Gastrocnemius medialis (tissue), 4 donors: ENCODE measurements at regions not wholly inside any gene's neighbourhood (a gene's known extent, or its start where the extent isn't known, plus 50 kb on each side); places are given as distances from the start of the nearest gene placed in this dataset.

Experiments
- ATAC-seq, 2 donors: fragments of 150-250 bp; one replicate each; pipeline ENCODE4 v1.9.1; 2016
- DNase-seq, 2 donors: peaks; one replicate each; pipeline ENCODE4 v3.0.0-alpha.2; 2019
- H3K27ac ChIP-seq, 4 donors: fragments of 200-600 bp; sonication (generic); 1 replicate in 1 of 4; 2 replicates in 3 of 4; pipeline ENCODE4 v1.5.1; 2016 to 2018; ENCODE audit warnings: mild to moderate bottlenecking in 2 of 4, moderate library complexity in 1 of 4
- H3K27me3 ChIP-seq, 3 donors: fragments of 200-600 bp; sonication (generic) in 2 of 3; 1 replicate in 1 of 3; 2 replicates in 2 of 3; pipeline versions ENCODE4 v1.5.1 to v1.6.0; 2016 to 2019; ENCODE audit warnings: mild to moderate bottlenecking in 1 of 3, moderate library complexity in 1 of 3
- H3K36me3 ChIP-seq, 2 donors: fragments of 200-600 bp; sonication (generic) in 1 of 2; one replicate each; pipeline ENCODE4 v1.5.1; 2017 to 2018
- H3K4me1 ChIP-seq, 2 donors: fragments of 200-600 bp; sonication (generic) in 1 of 2; one replicate each; pipeline ENCODE4 v1.5.1; 2016 to 2017; ENCODE audit warnings: mild to moderate bottlenecking in 2 of 2
- H3K4me3 ChIP-seq, 4 donors: fragments of 200-600 bp; sonication (generic) in 3 of 4; 1 replicate in 1 of 4; 2 replicates in 3 of 4; pipeline ENCODE4 v1.5.1; 2016 to 2019; ENCODE audit warnings: mild to moderate bottlenecking in 2 of 4
- H3K9me3 ChIP-seq, 3 donors: fragments of 200-600 bp; sonication (generic) in 2 of 3; 1 replicate in 1 of 3; 2 replicates in 2 of 3; pipeline ENCODE4 v1.5.1; 2016 to 2019
- CTCF ChIP-seq, 5 experiments: fragments of 450-650 bp in 3 of 5; fragments of 200-600 bp in 2 of 5; sonication (generic) in 2 of 5; IDR thresholded peaks in 4 of 5; conservative IDR thresholded peaks in 1 of 5; 1 replicate in 4 of 5; 2 replicates in 1 of 5; pipeline ENCODE4 v1.5.1; 2016 to 2019; ENCODE audit warnings: antibody characterized with exemption in 5 of 5, mild to moderate bottlenecking in 3 of 5, moderate library complexity in 3 of 5
- POLR2A ChIP-seq, 2 donors: fragments of 450-650 bp; IDR thresholded peaks; one replicate each; pipeline ENCODE4 v1.6.1; 2017; ENCODE audit warnings: antibody characterized with exemption in 2 of 2, mild to moderate bottlenecking in 2 of 2, moderate library complexity in 2 of 2
- in situ Hi-C, 4 donors: fragments of 200-750 bp; cut with MboI; loops; one replicate each; pipeline versions ENCODE4 v1.15.0 to v1.8.0; 2017; ENCODE audit warnings: low sequenced_read_pairs in 4 of 4
- intact Hi-C: fragments of 100-400 bp; cut with DNase I; formaldehyde crosslinking; loops from one replicate; pipeline ENCODE4 v1.15.1; 2023; ENCODE audit warnings: low total_unique reads

- intact Hi-C loops = no loop called here
- Histone ChIP-seq H3K27ac (no peak overlapping the region), H3K4me1 (no peaks in the 10 kb centered on the region), H3K9me3 (no peaks in the 10 kb centered on the region), H3K4me3 (no peak overlapping the region), H3K36me3 (no peaks in the 10 kb centered on the region), H3K27me3 (no peaks in the 10 kb centered on the region)
- DNase-seq (no peak), ATAC-seq (no peak)
- in situ Hi-C loops = no loop called here
- TF ChIP-seq CTCF (IDR thresholded peaks at IDR 0.05 in 4 of 5, conservative IDR thresholded peaks at IDR 0.05 in 1 of 5) (no peak), POLR2A (IDR thresholded peaks at IDR 0.05) (no peak)
These were observed 778.8 kb downstream of the SEMA5A start for GRCh38 chr5:8767111-8767510.

GRCh38 chr5:8767746-8768145 is 778.1 kb downstream of the SEMA5A start:
- in situ Hi-C loops = no loop called here
- ATAC-seq = no peak

GRCh38 chr5:8769631-8770030 is 776.2 kb downstream of the SEMA5A start:
- no peaks in the 10 kb centered on the region for H3K36me3 ChIP-seq
- no peak overlapping the region for H3K4me3 ChIP-seq
- H3K4me1 ChIP-seq = no peaks in the 10 kb centered on the region
- H3K27ac ChIP-seq = no peak overlapping the region
- no peak for TF ChIP-seq CTCF (IDR thresholded peaks at IDR 0.05 in 4 of 5, conservative IDR thresholded peaks at IDR 0.05 in 1 of 5)
- TF ChIP-seq POLR2A (IDR thresholded peaks at IDR 0.05) = no peak
- no peak for DNase-seq
- no peaks in the 10 kb centered on the region for H3K27me3 ChIP-seq
- ATAC-seq = no peak
- intact Hi-C loops = no loop called here
- in situ Hi-C loops = no loop called here
- no peaks in the 10 kb centered on the region for H3K9me3 ChIP-seq

More at GRCh38 chr5:8767746-8768145, 778.1 kb downstream of the SEMA5A start:
- Histone ChIP-seq H3K9me3 (no peaks in the 10 kb centered on the region), H3K36me3 (no peaks in the 10 kb centered on the region), H3K27me3 (no peaks in the 10 kb centered on the region), H3K4me1 (no peaks in the 10 kb centered on the region), H3K4me3 (no peak overlapping the region), H3K27ac (no peak overlapping the region)
- intact Hi-C loops = no loop called here
- no peak for DNase-seq
- TF ChIP-seq CTCF (IDR thresholded peaks at IDR 0.05 in 4 of 5, conservative IDR thresholded peaks at IDR 0.05 in 1 of 5) (no peak), POLR2A (IDR thresholded peaks at IDR 0.05) (no peak)

GRCh38 chr5:8770431-8770830 is 775.4 kb downstream of the SEMA5A start:
- in situ Hi-C loops = no loop called here

More at GRCh38 chr5:8770431-8770830, 775.4 kb downstream of the SEMA5A start:
- H3K4me1 ChIP-seq = no peaks in the 10 kb centered on the region
- H3K27ac ChIP-seq = no peak overlapping the region
- no peaks in the 10 kb centered on the region for H3K27me3 ChIP-seq
- ATAC-seq = no peak
- intact Hi-C loops = no loop called here
- no peak for TF ChIP-seq POLR2A (IDR thresholded peaks at IDR 0.05)
- TF ChIP-seq CTCF (IDR thresholded peaks at IDR 0.05 in 4 of 5, conservative IDR thresholded peaks at IDR 0.05 in 1 of 5) = no peak
- no peak overlapping the region for H3K4me3 ChIP-seq
- no peaks in the 10 kb centered on the region for H3K9me3 ChIP-seq
- H3K36me3 ChIP-seq = no peaks in the 10 kb centered on the region
- DNase-seq = no peak
